HCT116 (cell line): ENCODE measurements at regions not wholly inside any gene's neighbourhood (a gene's known extent, or its start where the extent isn't known, plus 50 kb on each side); places are given as distances from the start of the nearest gene placed in this dataset.

Source experiments
- ATAC-seq: fragments of 200-7000 bp; cut with Tn5 transposase; 2 replicates; pipeline ENCODE4 v1.9.1; 2020; ENCODE audit warnings: mild to moderate bottlenecking, moderate library complexity
- BruUV-seq: library from RNA; stranded (reverse); fragments of 400-500 nt; replicated peaks from 2 replicates; lab custom pipeline; 2021; lab: Mats Ljungman, UMichigan
- CTCF ChIA-PET: fragments of 300-600 bp; sonication (Branson Sonifier 250); formaldehyde crosslinking; loops from one replicate; lab custom pipeline; 2021; ENCODE audit warnings: antibody characterized with exemption; lab: Charles Lee
- POLR2A ChIA-PET: fragments of 300-600, 350-600 bp; sonication (Branson Sonifier 250); formaldehyde crosslinking; loops from one replicate; lab custom pipeline; 2021; ENCODE audit warnings: antibody characterized with exemption; lab: Charles Lee
- RAD21 ChIA-PET, 2 experiments: fragments of 300-600 bp; sonication (Branson Sonifier 250); formaldehyde crosslinking; loops; one replicate each; lab custom pipeline; 2023; ENCODE audit warnings: low total read pairs in 2 of 2; ENCODE audit not compliant: uncharacterized antibody in 2 of 2, unreplicated experiment in 2 of 2, low non-redundant PET in 1 of 2; lab: Charles Lee
- DNase-seq: peaks from one replicate; pipeline ENCODE4 v3.0.0-alpha.2; 2010; ENCODE audit warnings: low read depth, low spot score
- H2AFZ ChIP-seq: fragments of 200-600 bp; shearing (Covaris generic), sonication (generic); 2 replicates; pipeline ENCODE4 v1.6.1; 2017; ENCODE audit warnings: low read depth, mixed run types, mixed read lengths, antibody characterized with exemption, low read length; ENCODE audit not compliant: poor library complexity, severe bottlenecking
- H3K27ac ChIP-seq: 2 replicates; pipeline ENCODE4 v1.5.1; 2012; ENCODE audit warnings: low read depth, low read length
- H3K27me3 ChIP-seq: fragments of 200-600 bp; sonication (generic); 2 replicates; pipeline ENCODE4 v1.6.1; 2016; ENCODE audit warnings: mixed run types, low read length, mixed read lengths; ENCODE audit not compliant: insufficient read depth
- H3K36me3 ChIP-seq, 2 experiments: fragments of 200-500 bp in 1 of 2; fragments of 200-600 bp in 1 of 2; sonication (Bioruptor generic) in 1 of 2; sonication (generic) in 1 of 2; 2 replicates each; pipeline versions ENCODE4 v1.5.1 to v1.6.1; 2014 to 2016; ENCODE audit warnings: low read length in 2 of 2, inconsistent platforms in 1 of 2, mixed read lengths in 1 of 2, mixed run types in 1 of 2; ENCODE audit not compliant: insufficient read depth in 2 of 2, control insufficient read depth in 1 of 2
- H3K4me1 ChIP-seq, 2 experiments: fragments of 200-600 bp in 1 of 2; sonication (generic) in 1 of 2; 2 replicates each; pipeline versions ENCODE4 v1.5.1 to v1.6.1; 2012 to 2017; ENCODE audit warnings: low read length in 2 of 2, inconsistent platforms in 1 of 2, mild to moderate bottlenecking in 1 of 2, mixed read lengths in 1 of 2, mixed run types in 1 of 2, moderate library complexity in 1 of 2; ENCODE audit not compliant: insufficient read depth in 2 of 2, control insufficient read depth in 1 of 2
- H3K4me2 ChIP-seq: fragments of 200-600 bp; sonication (generic); 2 replicates; pipeline ENCODE4 v1.6.1; 2017; ENCODE audit warnings: mixed run types, low read length, mixed read lengths
- H3K4me3 ChIP-seq, 2 experiments: fragments of 200-600 bp in 1 of 2; sonication (generic) in 1 of 2; replicated peaks in 1 of 2; 2 replicates each; pipeline ENCODE4 v1.5.1; 2011 to 2016; ENCODE audit warnings: low read length in 2 of 2, control low read depth in 1 of 2, low read depth in 1 of 2, mild to moderate bottlenecking in 1 of 2, mixed read lengths in 1 of 2, mixed run types in 1 of 2
- H3K79me2 ChIP-seq: fragments of 200-600 bp; sonication (generic); 2 replicates; pipeline ENCODE4 v1.6.1; 2017; ENCODE audit warnings: mild to moderate bottlenecking, mixed run types, low read length, moderate library complexity, mixed read lengths; ENCODE audit not compliant: insufficient read depth
- H3K9ac ChIP-seq: fragments of 200-600 bp; sonication (generic); 2 replicates; pipeline ENCODE4 v1.6.1; 2016; ENCODE audit warnings: low read length, mixed read lengths
- H3K9me2 ChIP-seq: fragments of 200-600 bp; sonication (generic), shearing (Covaris generic); 2 replicates; pipeline ENCODE4 v1.6.1; 2017; ENCODE audit warnings: mixed run types, mild to moderate bottlenecking, moderate library complexity; ENCODE audit not compliant: insufficient read depth
- H3K9me3 ChIP-seq, 2 experiments: fragments of 200-500 bp in 1 of 2; fragments of 200-600 bp in 1 of 2; sonication (Bioruptor generic) in 1 of 2; sonication (generic) in 1 of 2; 2 replicates each; pipeline ENCODE4 v1.6.1; 2014 to 2017; ENCODE audit warnings: low read length in 2 of 2, mixed read lengths in 2 of 2, inconsistent platforms in 1 of 2, low read depth in 1 of 2, mild to moderate bottlenecking in 1 of 2, mixed run types in 1 of 2, moderate library complexity in 1 of 2; ENCODE audit not compliant: control insufficient read depth in 1 of 2, insufficient read depth in 1 of 2
- H4K20me1 ChIP-seq: fragments of 200-600 bp; sonication (generic), shearing (Covaris generic); 2 replicates; pipeline ENCODE4 v1.6.1; 2017; ENCODE audit warnings: mixed run types, mild to moderate bottlenecking, moderate library complexity; ENCODE audit not compliant: insufficient read depth
- EGR1 ChIP-seq: IDR thresholded peaks from 2 replicates; pipeline ENCODE4 v1.6.1; 2012; ENCODE audit warnings: low read depth
- ELF1 ChIP-seq: IDR thresholded peaks from 2 replicates; pipeline ENCODE4 v1.6.1; 2012; ENCODE audit warnings: low read depth, borderline replicate concordance
- EZH2 ChIP-seq: fragments of 200-600 bp; sonication (generic); IDR thresholded peaks from 2 replicates; pipeline ENCODE4 v1.6.1; 2017; ENCODE audit warnings: antibody characterized with exemption, mixed run types
- REST ChIP-seq: IDR thresholded peaks from 2 replicates; pipeline ENCODE4 v1.6.1; 2012; ENCODE audit warnings: low read depth
- SRF ChIP-seq: IDR thresholded peaks from 2 replicates; pipeline ENCODE4 v1.6.1; 2012; ENCODE audit warnings: low read depth
- YY1 ChIP-seq: IDR thresholded peaks from 2 replicates; pipeline ENCODE4 v1.6.1; 2011; ENCODE audit warnings: low read length, low read depth, moderate library complexity, mild to moderate bottlenecking; ENCODE audit not compliant: insufficient replicate concordance; ENCODE audit errors: extremely low read depth
- ZFX ChIP-seq: fragments of 450-650 bp; IDR thresholded peaks from 2 replicates; pipeline ENCODE4 v1.6.1; 2017
- intact Hi-C: fragments of 100-400 bp; cut with micrococcal nuclease; formaldehyde crosslinking; loops from 2 replicates; pipeline ENCODE4 v1.10.0; 2022

DNA sequence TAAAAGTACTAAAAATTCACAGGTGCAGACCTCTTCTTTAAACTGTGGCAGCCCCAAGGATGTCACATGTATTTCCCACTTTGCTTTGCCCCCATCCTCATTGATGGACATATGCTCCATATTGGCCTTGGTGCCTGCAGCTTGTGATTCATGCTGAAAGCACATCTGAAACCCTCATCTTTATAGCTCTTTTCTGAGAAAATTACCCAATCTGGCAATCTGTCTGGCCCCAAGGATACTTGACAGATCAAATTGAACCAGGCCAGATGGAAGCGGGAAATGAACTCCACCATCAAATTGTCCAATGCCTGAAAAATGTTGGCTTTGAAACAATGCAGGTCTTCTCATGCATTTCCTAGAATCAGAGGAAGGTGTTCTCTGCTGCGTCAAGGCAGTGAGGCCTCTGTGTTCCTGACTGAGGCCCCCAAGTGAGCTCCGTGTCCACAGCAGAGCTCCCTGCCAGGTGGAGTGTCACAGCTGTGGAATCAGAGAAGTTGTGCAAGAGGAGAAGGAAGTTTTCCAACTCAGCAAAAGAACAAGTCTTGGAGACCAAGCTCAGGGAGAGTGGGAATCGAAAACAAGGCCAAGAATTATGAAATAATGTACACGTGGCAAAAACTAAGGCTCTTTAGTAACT lies 323.7 kb downstream of the PLPP3 start:
- Histone ChIP-seq H3K4me2 (no peak overlapping the region), H3K27ac (no peak overlapping the region), H3K36me3 (no peaks in the 10 kb centered on the region), H2AFZ (no peak overlapping the region), H3K4me1 (no peaks in the 10 kb centered on the region), H3K4me3 (no peak overlapping the region), H3K27me3 (no peaks in the 10 kb centered on the region), H3K9me2 (no peaks in the 10 kb centered on the region), H4K20me1 (no peaks in the 10 kb centered on the region), H3K9ac (no peak overlapping the region), H3K79me2 (no peaks in the 10 kb centered on the region), H3K9me3 (no peaks in the 10 kb centered on the region)
- DNase-seq: no peak
- CTCF ChIA-PET: no interaction called here
- no peak for ATAC-seq
- RAD21 ChIA-PET: no interaction called here
- POLR2A ChIA-PET: no interaction called here
- BruUV-seq: no TSS peak
- no peak for TF ChIP-seq SRF
- no peak for TF ChIP-seq REST
- intact Hi-C loops: no loop called here

GRCh38 chr1:56254130-56254529 lies 325.2 kb downstream of the PLPP3 start:
- Histone ChIP-seq H3K4me2 (no peak overlapping the region), H3K9ac (no peak overlapping the region), H3K9me3 (no peaks in the 10 kb centered on the region), H3K27ac (no peak overlapping the region), H3K4me1 (no peaks in the 10 kb centered on the region), H3K79me2 (no peaks in the 10 kb centered on the region), H2AFZ (no peak overlapping the region), H4K20me1 (no peaks in the 10 kb centered on the region), H3K4me3 (no peak overlapping the region), H3K27me3 (no peaks in the 10 kb centered on the region), H3K9me2 (no peaks in the 10 kb centered on the region), H3K36me3 (no peaks in the 10 kb centered on the region)
- DNase-seq (no peak), ATAC-seq (no peak)
- no peak for TF ChIP-seq EZH2
- no peak for TF ChIP-seq EGR1
- TF ChIP-seq ZFX: no peak
- TF ChIP-seq ELF1: no peak
- no peak for TF ChIP-seq YY1
- TF ChIP-seq REST: no peak
- intact Hi-C loops: no loop called here
- RAD21 ChIA-PET: no interaction called here
- POLR2A ChIA-PET: no interaction called here
- no TSS peak for BruUV-seq
- CTCF ChIA-PET: no interaction called here
